Astrocyte of the spinal cord (primary cell): ENCODE measurements at regions not wholly inside any gene's neighbourhood (a gene's known extent, or its start where the extent isn't known, plus 50 kb on each side); places are given as distances from the start of the nearest gene placed in this dataset.

ENCODE experiments used
- DNase-seq: peaks from one replicate; pipeline ENCODE4 v3.0.0; 2011; ENCODE audit warnings: low read depth, low spot score
- H3K4me3 ChIP-seq: 2 replicates; pipeline ENCODE4 v1.5.1; 2011; ENCODE audit warnings: low read depth, mild to moderate bottlenecking, low read length, moderate library complexity
- CTCF ChIP-seq: IDR thresholded peaks from 2 replicates; pipeline ENCODE4 v1.5.1; 2012; ENCODE audit warnings: low read depth, mild to moderate bottlenecking, low read length, inconsistent platforms
- in situ Hi-C: cut with HindIII; loops from 2 replicates; pipeline ENCODE4 v1.10.0; 2017; ENCODE audit warnings: low sequenced_read_pairs

GRCh38 chr4:145230726-145231125, 50.3 kb upstream of the OTUD4 start:
- in situ Hi-C loops: no loop called here
- TF ChIP-seq CTCF: no peak
- no peak for DNase-seq
- H3K4me3 ChIP-seq: no peak overlapping the region
